ENCODE measurements at regions not wholly inside any gene's neighbourhood (a gene's known extent, or its start where the extent isn't known, plus 50 kb on each side); places are given as distances from the start of the nearest gene placed in this dataset.

- Histone ChIP-seq H3K27ac (no peak overlapping the region), H3K36me3 (no peaks in the 10 kb centered on the region), H3K4me1 (peaks cover 5% of the 10 kb centered on the region), H3K9me3 (no peaks in the 10 kb centered on the region), H3K4me3 (no peak overlapping the region), H3K27me3 (no peaks in the 10 kb centered on the region), H3K9ac (ENCODE audit: low read depth in 2 of 2, low read length in 2 of 2) (no peak overlapping the region)
- intact Hi-C loops (cut with DNase I): no loop called here
- TF ChIP-seq CTCF (IDR thresholded peaks at IDR 0.05): no peak
- DNase-seq: no peak
Observed at GRCh38 chr13:44158098-44158521, 215.5 kb upstream of the SERP2 start.

- peaks cover 5% of the 10 kb centered on the region for H3K4me1 ChIP-seq
- no peak overlapping the region for H3K9ac ChIP-seq (ENCODE audit: low read depth in 2 of 2, low read length in 2 of 2)
- intact Hi-C loops (cut with DNase I): no loop called here
Observed at GRCh38 chr13:44158881-44159632, 214.6 kb upstream of the SERP2 start.

GRCh38 chr13:44159633-44160279, 213.9 kb upstream of the SERP2 start:
- intact Hi-C loops (cut with DNase I): no loop called here
- Histone ChIP-seq H3K9ac (ENCODE audit: low read depth in 2 of 2, low read length in 2 of 2) (no peak overlapping the region), H3K4me1 (peaks cover 5% of the 10 kb centered on the region), H3K36me3 (no peaks in the 10 kb centered on the region), H3K4me3 (no peak overlapping the region), H3K27me3 (no peaks in the 10 kb centered on the region), H3K9me3 (no peaks in the 10 kb centered on the region), H3K27ac (no peak overlapping the region)
- no peak for DNase-seq
- no peak for TF ChIP-seq CTCF (IDR thresholded peaks at IDR 0.05)

More at GRCh38 chr13:44158881-44159632, 214.6 kb upstream of the SERP2 start:
- H3K27me3 ChIP-seq: no peaks in the 10 kb centered on the region
- no peak for DNase-seq
- H3K4me3 ChIP-seq: no peak overlapping the region
- H3K27ac ChIP-seq: no peak overlapping the region
- TF ChIP-seq CTCF (IDR thresholded peaks at IDR 0.05): no peak
- no peaks in the 10 kb centered on the region for H3K9me3 ChIP-seq
- no peaks in the 10 kb centered on the region for H3K36me3 ChIP-seq

- intact Hi-C loops (cut with DNase I): no loop called here
Observed at GRCh38 chr13:44160591-44161191, 212.9 kb upstream of the SERP2 start.

GRCh38 chr13:44163108-44163507, 210.5 kb upstream of the SERP2 start:
- Histone ChIP-seq H3K36me3 (no peaks in the 10 kb centered on the region), H3K27ac (no peak overlapping the region), H3K27me3 (no peaks in the 10 kb centered on the region), H3K4me1 (no peaks in the 10 kb centered on the region), H3K9me3 (no peaks in the 10 kb centered on the region), H3K4me3 (no peak overlapping the region), H3K9ac (ENCODE audit: low read depth in 2 of 2, low read length in 2 of 2) (no peak overlapping the region)
- no peak for DNase-seq
- TF ChIP-seq CTCF (IDR thresholded peaks at IDR 0.05): no peak
- intact Hi-C loops (cut with DNase I): no loop called here

More at GRCh38 chr13:44160591-44161191, 212.9 kb upstream of the SERP2 start:
- Histone ChIP-seq H3K27me3 (no peaks in the 10 kb centered on the region), H3K4me3 (no peak overlapping the region), H3K27ac (no peak overlapping the region), H3K9ac (ENCODE audit: low read depth in 2 of 2, low read length in 2 of 2) (no peak overlapping the region), H3K36me3 (no peaks in the 10 kb centered on the region), H3K9me3 (no peaks in the 10 kb centered on the region), H3K4me1 (no peaks in the 10 kb centered on the region)
- DNase-seq: no peak
- TF ChIP-seq CTCF (IDR thresholded peaks at IDR 0.05): no peak
